KBM-7 (cell line): ENCODE measurements at regions not wholly inside any gene's neighbourhood (a gene's known extent, or its start where the extent isn't known, plus 50 kb on each side); places are given as distances from the start of the nearest gene placed in this dataset.

Experiments used
- DNase-seq: peaks from one replicate; pipeline ENCODE4 v3.0.0-alpha.2; 2015
- in situ Hi-C: fragments of 300-500 bp; cut with MboI; formaldehyde crosslinking; loops from 2 replicates; pipeline ENCODE4 v1.14.3; 2020; ENCODE audit warnings: low sequenced_read_pairs, low pct_unique_long_range_greater_than_20kb, mixed read lengths

DNA sequence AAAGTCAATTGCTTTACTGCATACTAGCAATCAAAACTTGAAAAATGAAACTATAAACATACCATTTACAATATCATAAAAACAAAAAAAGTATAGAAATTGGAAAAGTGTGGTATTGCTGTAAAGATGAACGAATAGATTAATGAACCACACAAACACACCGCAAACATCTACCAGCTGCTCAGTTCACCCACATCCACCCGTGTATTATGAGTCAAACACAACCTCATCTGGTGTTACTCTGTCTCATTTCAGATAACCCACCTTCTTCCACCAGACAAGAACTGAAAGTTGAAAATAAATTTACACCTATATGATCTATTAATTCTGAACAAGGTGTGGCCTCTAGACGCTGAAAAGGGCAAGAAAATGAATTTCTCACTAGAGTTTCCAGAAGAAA is 53.3 kb downstream of the BLID start:
- in situ Hi-C loops = no loop called here
- no peak for DNase-seq

GRCh38 chr11:122059565-122059964 is 56.5 kb downstream of the BLID start:
- in situ Hi-C loops = no loop called here
- DNase-seq = no peak

DNA sequence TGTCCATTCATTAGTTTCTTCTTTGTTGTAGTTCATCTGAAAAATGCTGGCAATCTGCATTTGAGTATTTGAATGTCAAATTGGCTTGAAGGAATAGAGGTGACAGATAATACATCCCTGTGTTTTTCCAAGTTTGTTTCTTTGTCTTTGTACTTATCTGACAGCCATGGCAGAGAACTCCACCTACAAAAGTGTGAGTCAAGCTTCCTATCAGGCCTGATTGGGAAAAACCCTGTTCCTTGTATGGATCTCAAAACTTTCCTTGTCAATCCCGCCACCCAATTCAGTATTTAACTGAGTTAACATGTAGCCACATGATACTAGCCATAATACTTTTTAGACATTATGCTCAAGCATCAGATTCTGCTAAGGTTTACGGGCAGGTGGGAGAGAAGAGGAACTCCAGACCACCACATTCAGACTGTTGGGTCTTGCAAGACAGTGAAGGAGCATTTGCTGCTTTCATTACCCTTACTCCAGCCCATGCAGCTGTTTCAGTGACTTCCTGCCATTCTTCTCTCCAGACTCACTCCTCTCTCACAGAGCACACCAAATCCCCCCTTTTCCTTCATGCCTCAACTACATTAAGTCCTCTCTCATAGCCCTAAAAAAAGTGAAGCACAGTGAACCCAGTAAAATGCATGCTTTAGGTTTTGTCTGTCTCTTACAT is 65.9 kb downstream of the BLID start:
- in situ Hi-C loops = no loop called here
- no peak for DNase-seq

GRCh38 chr11:122048401-122048800 is 67.6 kb downstream of the BLID start:
- DNase-seq = no peak
- in situ Hi-C loops = no loop called here

DNA sequence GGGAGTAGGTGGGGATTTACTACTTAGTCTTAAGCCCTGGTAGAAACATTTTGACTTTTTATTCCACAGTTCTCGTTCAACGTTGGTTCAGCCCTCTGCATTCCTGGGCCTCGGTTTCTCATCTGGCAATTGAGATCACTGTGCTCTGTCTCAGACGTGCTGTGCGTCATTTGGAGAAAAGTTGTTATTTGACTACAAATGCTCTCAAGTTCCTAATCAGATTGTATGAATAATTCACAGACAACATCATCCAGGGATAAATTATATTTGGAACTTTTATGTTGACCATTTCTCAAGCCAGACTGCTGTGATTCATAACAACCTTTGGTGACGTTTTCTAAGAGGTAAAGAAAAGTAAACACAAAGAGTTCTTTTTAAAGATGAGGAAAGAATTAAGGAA is 69.2 kb downstream of the BLID start:
- no peak for DNase-seq
- in situ Hi-C loops = no loop called here

- in situ Hi-C loops = no loop called here
Observed at GRCh38 chr11:122046438-122046837, 69.6 kb downstream of the BLID start.

DNA sequence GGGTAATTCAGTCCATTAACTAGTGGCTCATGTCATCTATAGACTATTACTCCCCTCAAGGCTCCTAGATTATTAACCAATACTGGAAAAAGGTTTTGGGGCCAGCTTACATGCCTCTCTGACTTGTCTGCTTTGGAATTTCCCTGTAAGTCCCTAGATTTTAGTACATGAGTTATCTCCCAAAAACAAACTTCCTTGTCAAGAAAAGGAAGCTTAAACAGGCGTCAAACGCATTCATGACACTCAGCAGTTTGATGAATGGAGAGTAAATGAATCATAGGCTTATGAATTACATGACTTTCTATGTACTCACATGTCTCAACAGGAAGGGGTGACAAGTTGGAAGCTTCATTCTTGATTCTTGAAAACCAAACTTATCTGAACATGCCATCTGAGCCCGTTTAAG is 70.8 kb downstream of the BLID start:
- in situ Hi-C loops = no loop called here
- no peak for DNase-seq

More at GRCh38 chr11:122046438-122046837, 69.6 kb downstream of the BLID start:
- DNase-seq = no peak

GRCh38 chr11:122044086-122044485 is 71.9 kb downstream of the BLID start:
- DNase-seq = no peak

DNA sequence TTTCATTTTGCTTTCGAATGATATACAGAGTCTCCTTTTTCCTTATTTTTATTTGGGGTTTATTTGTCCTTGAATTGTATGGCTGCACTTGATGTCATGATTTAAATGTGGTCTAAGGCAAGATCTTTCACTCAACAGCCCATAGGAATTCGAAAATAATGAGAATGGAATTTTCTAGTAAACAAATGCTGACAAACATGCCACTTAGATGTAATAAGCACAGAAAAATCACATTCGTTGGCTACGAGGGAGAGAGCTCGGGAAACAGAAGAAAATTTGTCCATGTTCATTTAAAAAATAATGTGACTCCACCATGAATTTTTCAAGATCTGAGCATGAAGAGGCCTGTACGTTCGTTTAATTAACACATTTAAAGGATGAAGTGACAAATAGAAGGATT is 73.0 kb downstream of the BLID start:
- no peak for DNase-seq
- in situ Hi-C loops = no loop called here

More at GRCh38 chr11:122044086-122044485, 71.9 kb downstream of the BLID start:
- in situ Hi-C loops = no loop called here

DNA sequence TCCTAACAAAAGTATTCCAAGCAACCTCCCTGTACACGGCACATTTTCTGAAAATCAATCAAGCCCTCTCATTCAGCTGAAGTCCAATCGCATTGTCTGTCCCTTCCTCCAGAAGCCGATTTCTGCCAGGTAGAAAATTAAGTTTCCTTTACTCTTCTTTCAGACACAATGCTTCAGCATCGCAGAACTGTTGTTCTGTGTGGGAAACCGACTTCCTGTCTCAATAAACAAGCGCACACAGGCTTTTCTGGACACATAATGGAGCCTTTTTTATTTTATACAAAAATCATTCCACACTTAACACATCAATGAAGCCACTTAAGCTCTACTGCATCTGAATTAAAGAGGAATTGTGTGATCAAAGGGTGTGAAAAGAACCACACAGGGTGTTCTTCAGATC is 75.6 kb downstream of the BLID start:
- in situ Hi-C loops = no loop called here
- DNase-seq = no peak

DNA sequence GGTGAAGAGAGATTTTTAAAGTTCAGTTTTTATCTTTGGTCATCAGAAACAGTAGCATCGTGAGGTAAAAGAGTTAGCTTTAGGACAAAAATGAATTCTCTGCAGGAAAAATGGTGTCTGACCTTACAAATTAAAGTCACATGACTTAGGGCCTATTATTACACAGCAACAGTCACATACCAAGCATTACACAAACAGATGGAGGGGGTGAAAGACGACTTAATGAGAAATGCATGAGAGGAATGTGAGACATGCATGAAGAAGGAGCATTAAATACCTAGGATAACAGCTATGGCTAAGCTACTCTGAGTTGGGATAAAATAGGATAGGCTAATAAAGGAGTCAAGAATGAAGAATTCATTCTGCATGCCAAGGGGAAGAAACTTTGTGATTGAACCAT is 77.5 kb downstream of the BLID start:
- no peak for DNase-seq
- in situ Hi-C loops = no loop called here

DNA sequence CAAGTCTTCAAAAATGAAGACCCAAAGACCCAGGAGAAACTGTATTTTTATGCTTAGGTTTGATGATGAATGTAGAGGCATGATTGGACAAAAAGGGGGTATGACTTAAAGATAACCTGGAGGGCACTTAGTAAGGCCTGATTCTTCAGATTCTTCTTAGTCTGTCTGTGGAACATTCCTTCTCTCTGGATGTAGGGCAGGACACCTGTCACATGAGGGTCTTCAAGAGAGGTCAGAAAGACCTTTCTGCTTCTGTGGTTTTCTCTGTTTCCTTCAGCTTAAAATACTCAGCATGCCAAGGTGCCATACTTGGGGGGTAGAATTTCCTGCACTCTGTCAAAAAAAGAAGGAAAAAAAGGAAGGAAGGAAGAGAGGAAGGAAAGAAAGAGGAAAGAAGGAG is 78.1 kb downstream of the BLID start:
- DNase-seq = no peak
- in situ Hi-C loops = no loop called here

DNA sequence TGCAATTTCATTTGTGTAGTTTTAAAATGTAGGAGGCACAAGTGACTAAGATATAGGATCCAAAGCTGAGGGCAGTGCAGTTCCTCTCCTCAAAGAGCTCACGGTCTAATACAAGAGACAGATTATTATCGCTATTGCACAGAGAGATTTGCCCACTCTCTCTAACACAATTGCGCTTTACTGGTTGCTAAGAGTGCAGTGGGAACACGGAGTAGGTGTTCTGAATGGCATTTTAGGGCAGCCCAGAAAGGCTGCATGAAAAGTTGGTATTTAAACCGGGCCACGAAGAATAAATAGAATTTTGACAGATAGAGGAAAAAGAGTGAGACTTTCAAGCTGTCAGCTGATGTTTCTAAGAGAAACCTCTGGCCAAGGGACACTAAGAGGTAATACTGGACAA is 79.5 kb downstream of the BLID start:
- in situ Hi-C loops = no loop called here
- no peak for DNase-seq

DNA sequence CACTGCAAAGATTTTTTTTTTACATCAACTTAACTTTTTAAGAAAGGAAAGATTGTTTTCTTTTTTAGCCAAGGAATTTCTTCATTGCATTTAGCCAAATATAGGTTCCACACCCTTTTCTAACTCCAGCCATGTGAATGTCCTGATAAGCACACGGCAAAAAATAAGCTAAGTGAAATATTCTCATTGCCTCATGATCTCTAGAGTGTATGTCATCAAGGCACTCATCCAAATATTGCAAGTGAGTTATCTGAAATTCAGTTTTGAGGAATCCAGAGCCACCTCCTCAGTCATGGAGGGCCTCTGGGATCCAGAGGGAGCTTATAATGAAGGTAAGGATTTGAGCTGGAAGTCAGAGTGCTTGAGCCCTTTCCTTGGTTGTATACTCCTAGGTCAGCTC is 80.0 kb downstream of the BLID start:
- in situ Hi-C loops = no loop called here

DNA sequence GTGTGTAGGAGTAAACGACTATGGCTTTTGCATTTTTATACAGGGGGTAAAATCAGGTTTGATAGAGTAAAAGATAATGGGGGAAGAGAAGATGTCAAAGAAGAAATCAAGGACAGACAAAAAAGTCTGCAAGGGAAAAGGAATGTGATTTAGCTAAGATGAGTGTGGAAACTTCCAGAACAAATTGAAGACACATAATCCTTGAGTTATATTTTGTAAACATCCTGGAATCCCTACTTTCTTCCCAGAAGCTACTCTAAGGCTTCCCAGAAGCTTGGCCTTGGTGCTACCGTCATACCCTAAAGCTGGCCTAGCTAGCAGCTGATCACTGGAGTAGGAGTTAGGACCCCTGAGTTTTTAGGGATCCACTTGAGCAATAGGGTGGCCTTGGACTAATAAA is 82.4 kb downstream of the BLID start:
- DNase-seq = no peak
- in situ Hi-C loops = no loop called here

More for the DNA sequence above, 80.0 kb downstream of the BLID start:
- DNase-seq = no peak

- DNase-seq = no peak
- in situ Hi-C loops = no loop called here
Observed at GRCh38 chr11:122033193-122033592, 82.8 kb downstream of the BLID start.

- no peak for DNase-seq
- in situ Hi-C loops = no loop called here
Observed at GRCh38 chr11:122032317-122032716, 83.7 kb downstream of the BLID start.

DNA sequence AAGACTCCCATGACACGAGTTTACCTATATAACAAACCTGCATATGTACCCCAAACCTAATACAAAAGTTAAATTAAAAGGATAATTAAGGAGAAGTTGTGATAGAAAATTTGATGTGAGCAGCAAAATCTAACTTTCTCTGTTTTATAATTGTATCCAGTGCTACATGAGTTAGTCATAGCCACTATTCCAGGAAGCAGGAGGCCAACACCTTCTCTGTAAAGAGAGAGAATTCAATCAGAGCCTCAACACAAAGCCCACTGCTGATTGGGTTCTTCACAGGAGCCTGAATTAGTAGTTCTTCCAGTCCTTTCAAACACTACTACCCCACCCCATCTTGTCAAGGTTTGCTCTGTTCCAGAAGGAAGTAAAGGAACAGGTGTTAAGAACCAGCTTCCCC is 84.2 kb downstream of the BLID start:
- in situ Hi-C loops = no loop called here

GRCh38 chr11:122030286-122030685 is 85.7 kb downstream of the BLID start:
- DNase-seq = no peak
- in situ Hi-C loops = no loop called here

More for the DNA sequence above, 84.2 kb downstream of the BLID start:
- DNase-seq = no peak

GRCh38 chr11:122028545-122028944 is 87.5 kb downstream of the BLID start:
- DNase-seq = no peak
- in situ Hi-C loops = no loop called here

DNA sequence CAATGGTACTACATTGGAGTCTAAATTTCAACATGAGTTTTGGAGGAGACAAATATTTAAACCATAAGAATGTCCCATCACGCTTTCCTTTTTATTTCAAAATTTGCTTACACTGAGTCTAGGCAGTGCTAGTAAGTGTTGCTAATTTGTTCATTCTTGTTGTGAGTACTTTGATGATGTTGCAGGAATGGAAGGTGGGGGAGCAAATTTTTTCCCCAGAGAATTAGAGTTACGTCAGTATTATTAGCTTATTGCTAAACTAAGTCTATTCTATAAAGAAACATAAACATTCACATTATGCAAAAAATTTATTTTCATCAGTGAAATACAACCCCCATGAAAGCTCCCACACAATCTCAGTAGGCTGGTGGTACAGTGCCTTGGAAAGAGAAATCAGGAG is 88.0 kb downstream of the BLID start:
- DNase-seq = no peak
- in situ Hi-C loops = no loop called here
